GM12872 (cell line): ENCODE measurements at regions not wholly inside any gene's neighbourhood (a gene's known extent, or its start where the extent isn't known, plus 50 kb on each side); places are given as distances from the start of the nearest gene placed in this dataset.

ENCODE experiments used
- TF ChIP-seq, protein P1 (sequence below): IDR thresholded peaks from 3 replicates; pipeline ENCODE4 v1.5.1; 2011; ENCODE audit warnings: low read depth, mild to moderate bottlenecking, low read length, moderate library complexity; ENCODE audit not compliant: insufficient read depth

DNA sequence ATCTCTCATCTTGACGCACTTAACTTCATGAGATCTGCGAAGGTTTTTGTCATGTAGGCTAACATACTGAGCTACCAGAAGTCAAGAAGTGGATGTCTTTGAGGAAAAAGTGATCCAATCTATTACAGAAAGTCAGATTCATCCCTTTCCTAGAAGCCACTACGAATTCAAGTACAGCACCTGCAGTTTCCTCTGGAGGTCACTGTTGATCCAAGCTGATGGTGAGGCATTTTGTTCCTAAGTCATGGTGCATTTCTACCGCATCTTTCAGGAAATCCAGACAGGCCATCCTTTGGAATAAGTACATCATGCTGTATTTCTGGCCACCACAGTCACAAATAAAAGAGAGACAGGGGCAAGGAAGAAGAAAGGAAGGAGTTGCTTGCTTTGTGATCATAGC is 541.0 kb downstream of the CDY2B start:
- TF ChIP-seq, protein P1, sequence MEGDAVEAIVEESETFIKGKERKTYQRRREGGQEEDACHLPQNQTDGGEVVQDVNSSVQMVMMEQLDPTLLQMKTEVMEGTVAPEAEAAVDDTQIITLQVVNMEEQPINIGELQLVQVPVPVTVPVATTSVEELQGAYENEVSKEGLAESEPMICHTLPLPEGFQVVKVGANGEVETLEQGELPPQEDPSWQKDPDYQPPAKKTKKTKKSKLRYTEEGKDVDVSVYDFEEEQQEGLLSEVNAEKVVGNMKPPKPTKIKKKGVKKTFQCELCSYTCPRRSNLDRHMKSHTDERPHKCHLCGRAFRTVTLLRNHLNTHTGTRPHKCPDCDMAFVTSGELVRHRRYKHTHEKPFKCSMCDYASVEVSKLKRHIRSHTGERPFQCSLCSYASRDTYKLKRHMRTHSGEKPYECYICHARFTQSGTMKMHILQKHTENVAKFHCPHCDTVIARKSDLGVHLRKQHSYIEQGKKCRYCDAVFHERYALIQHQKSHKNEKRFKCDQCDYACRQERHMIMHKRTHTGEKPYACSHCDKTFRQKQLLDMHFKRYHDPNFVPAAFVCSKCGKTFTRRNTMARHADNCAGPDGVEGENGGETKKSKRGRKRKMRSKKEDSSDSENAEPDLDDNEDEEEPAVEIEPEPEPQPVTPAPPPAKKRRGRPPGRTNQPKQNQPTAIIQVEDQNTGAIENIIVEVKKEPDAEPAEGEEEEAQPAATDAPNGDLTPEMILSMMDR = no peak

- TF ChIP-seq, protein P1 = no peak
These were observed 549.3 kb downstream of the CDY2B start for GRCh38 chrY:17330733-17331132.

GRCh38 chrY:17319916-17320315 is 560.1 kb downstream of the CDY2B start:
- TF ChIP-seq, protein P1 = no peak

GRCh38 chrY:17318631-17319030 is 561.4 kb downstream of the CDY2B start:
- TF ChIP-seq, protein P1 = no peak

DNA sequence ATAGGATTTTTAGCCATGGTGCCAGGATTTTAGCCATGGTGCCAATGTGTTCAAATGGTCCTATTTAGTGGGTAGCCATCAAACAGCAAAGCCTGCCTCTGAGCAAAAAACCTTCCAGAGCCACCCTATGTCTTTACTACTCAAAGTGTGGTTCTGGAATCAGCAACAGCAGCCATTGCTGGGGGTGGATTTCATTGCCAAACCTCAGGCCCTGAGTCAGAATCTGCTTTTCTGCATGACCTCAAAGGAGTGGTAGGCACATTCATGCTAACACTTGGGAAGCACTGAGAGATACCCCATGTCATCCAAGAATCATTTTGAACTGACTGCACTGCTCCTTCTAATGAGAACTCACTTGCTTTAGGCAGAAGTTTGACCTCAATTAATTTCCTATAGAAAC is 603.0 kb downstream of the CDY2B start:
- TF ChIP-seq, protein P1 = no peak

DNA sequence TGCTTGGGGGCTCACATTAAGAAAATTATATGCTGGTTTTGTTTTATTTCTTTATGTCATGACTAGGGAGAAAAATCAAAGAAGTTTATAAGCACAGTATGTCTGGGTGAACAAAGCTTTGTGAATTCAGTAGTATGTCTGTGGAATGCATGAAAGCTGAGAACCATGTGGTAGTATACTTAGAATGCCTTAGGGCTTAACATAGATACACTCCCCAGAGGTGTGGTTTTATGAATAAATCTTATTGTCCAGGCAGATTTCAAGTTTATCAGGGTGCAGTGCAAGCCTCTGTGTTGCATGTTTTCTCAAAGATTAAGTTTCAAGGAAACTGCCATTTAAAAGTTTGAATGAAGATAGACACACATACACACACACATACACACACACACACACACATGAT is 620.5 kb downstream of the CDY2B start:
- TF ChIP-seq, protein P1 = no peak

- TF ChIP-seq, protein P1 = no peak
These were observed 641.6 kb downstream of the CDY2B start for GRCh38 chrY:17238406-17238805.

- TF ChIP-seq, protein P1 = no peak
These were observed 644.3 kb downstream of the CDY2B start for GRCh38 chrY:17235769-17236168.
